Spleen (tissue), 11 donors: ENCODE measurements at regions not wholly inside any gene's neighbourhood (a gene's known extent, or its start where the extent isn't known, plus 50 kb on each side); places are given as distances from the start of the nearest gene placed in this dataset.
"Not testable (repeated sequence)": the region's sequence is repeated elsewhere in the genome, so short reads cannot be mapped to it uniquely, and the experiment has no call there.

Source experiments
- DNase-seq: peaks from one replicate; pipeline ENCODE4 v3.0.0-alpha.2; 2020
- H3K27ac ChIP-seq, 8 donors: fragments of 200-600 bp; sonication (generic) in 7 of 8; 1 replicate in 4 of 8; 2 replicates in 4 of 8; pipeline versions ENCODE4 v1.5.0 to v1.8.0; 2016 to 2021; ENCODE audit warnings: inconsistent platforms in 4 of 8, mild to moderate bottlenecking in 4 of 8, moderate library complexity in 1 of 8
- H3K27me3 ChIP-seq, 7 donors: fragments of 200-600 bp; sonication (generic) in 6 of 7; replicated peaks in 1 of 7; 1 replicate in 4 of 7; 2 replicates in 3 of 7; pipeline versions ENCODE4 v1.5.0 to v1.8.0; 2016 to 2021; ENCODE audit warnings: inconsistent platforms in 3 of 7, mild to moderate bottlenecking in 1 of 7
- H3K36me3 ChIP-seq, 6 donors: fragments of 200-600 bp; sonication (generic) in 5 of 6; 1 replicate in 4 of 6; 2 replicates in 2 of 6; pipeline versions ENCODE4 v1.5.0 to v1.8.0; 2016 to 2021; ENCODE audit warnings: inconsistent platforms in 2 of 6
- H3K4me1 ChIP-seq, 6 donors: fragments of 200-600 bp; sonication (generic) in 5 of 6; 1 replicate in 3 of 6; 2 replicates in 3 of 6; pipeline versions ENCODE4 v1.5.0 to v1.8.0; 2016 to 2021; ENCODE audit warnings: inconsistent platforms in 3 of 6
- H3K4me3 ChIP-seq, 8 donors: fragments of 200-600 bp; sonication (generic) in 7 of 8; 1 replicate in 4 of 8; 2 replicates in 4 of 8; pipeline versions ENCODE4 v1.5.0 to v1.8.0; 2016 to 2021; ENCODE audit warnings: inconsistent platforms in 4 of 8, mild to moderate bottlenecking in 4 of 8, moderate library complexity in 2 of 8
- H3K9me3 ChIP-seq, 8 donors: fragments of 200-600 bp; sonication (generic) in 7 of 8; 1 replicate in 4 of 8; 2 replicates in 4 of 8; pipeline versions ENCODE4 v1.5.0 to v1.8.0; 2016 to 2021; ENCODE audit warnings: inconsistent platforms in 4 of 8
- POLR2A ChIP-seq, 3 donors: fragments of 450-650 bp; IDR thresholded peaks; one replicate each; pipeline ENCODE4 v1.5.1; 2017; ENCODE audit warnings: antibody characterized with exemption in 3 of 3, mild to moderate bottlenecking in 1 of 3
- POLR2AphosphoS5 ChIP-seq, 3 donors: sonication (generic); formaldehyde crosslinking; IDR thresholded peaks; one replicate each; pipeline ENCODE4 v1.5.1; 2017; ENCODE audit warnings: antibody characterized with exemption in 3 of 3
- WGBS, 5 donors: extraction: QIAGEN DNeasy Blood & Tissue Kit in 3 of 5; methylation state at CpG; one replicate each; pipeline versions ENCODE4 v1.1.5 to v1.1.7; 2013 to 2018; 5-methylcytosine and 5-hydroxymethylcytosine counted together
- intact Hi-C: fragments of 100-400 bp; cut with DNase I; formaldehyde crosslinking; loops from one replicate; pipeline ENCODE4 v1.15.0; 2023; ENCODE audit warnings: low total_unique reads
- TF ChIP-seq, protein P1 (sequence below), 11 experiments: fragments of 200-600 bp in 7 of 11; fragments of 450-650 bp in 4 of 11; sonication (generic) in 4 of 11; IDR thresholded peaks in 8 of 11; conservative IDR thresholded peaks in 3 of 11; 1 replicate in 7 of 11; 2 replicates in 4 of 11; pipeline versions ENCODE4 v1.4.0 to v1.8.0; 2016 to 2021; ENCODE audit warnings: antibody characterized with exemption in 11 of 11, inconsistent platforms in 4 of 11, mild to moderate bottlenecking in 1 of 11
- donor health status: healthy with polysubstance abuse.
- donor health status: DM: no; HTN: no; CAD: no; lungs with moderate emphysema.
- donor health status: DM: no; HTN: no; CAD: no.
- donor health status: Bipolar disorder and iron deficiency.
- donor health status: healthy.
- donor health status: DM: no; HTN: no; CAD: no.
- donor health status: DM: yes; HTN: yes; CAD: no.

DNA sequence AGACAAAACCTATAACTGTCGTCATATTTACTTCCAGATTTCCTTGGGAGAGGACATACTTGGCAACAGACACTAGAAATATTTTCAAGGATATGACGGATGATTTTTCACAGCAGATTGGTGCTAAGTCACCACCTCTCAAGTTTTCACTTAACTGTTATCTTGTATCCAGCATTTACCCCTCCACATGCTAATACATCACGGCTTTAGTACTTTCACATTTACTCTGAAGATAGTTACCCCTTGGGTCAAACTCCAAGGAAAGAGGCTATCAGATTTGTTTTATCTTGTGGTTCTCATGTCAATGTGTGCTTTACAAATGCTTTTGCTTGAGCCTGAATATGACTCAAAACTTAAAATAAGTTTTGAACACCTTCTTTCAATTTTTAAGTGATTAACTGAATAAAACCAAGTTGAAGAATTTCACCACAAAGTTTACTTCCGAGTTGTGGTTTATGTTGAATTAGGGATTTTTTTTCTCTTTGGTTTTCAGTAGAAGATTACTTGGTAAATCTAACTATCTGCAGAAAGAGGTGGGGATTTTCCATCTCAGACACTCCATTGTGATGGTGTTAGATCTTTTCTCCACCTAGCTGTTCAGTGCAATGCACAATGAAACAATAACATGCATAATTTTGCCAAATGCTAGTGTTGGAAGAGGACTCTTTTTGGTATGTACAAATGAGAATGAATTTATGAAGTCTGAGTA is 75.4 kb upstream of the FAT1 start:
- intact Hi-C loops = no loop called here
- H3K4me1 ChIP-seq = no peaks in the 10 kb centered on the region
- no peaks in the 10 kb centered on the region for H3K9me3 ChIP-seq
- H3K4me3 ChIP-seq = no peak overlapping the region
- no peak for DNase-seq
- 63 to 77% (median 69%) methylated on average over 4 of the region's 4 CpGs for WGBS, 5 donors
- H3K27ac ChIP-seq = no peak overlapping the region
- no peak for TF ChIP-seq POLR2A (IDR thresholded peaks at IDR 0.05)
- no peaks in the 10 kb centered on the region for H3K27me3 ChIP-seq
- no peaks in the 10 kb centered on the region for H3K36me3 ChIP-seq

DNA sequence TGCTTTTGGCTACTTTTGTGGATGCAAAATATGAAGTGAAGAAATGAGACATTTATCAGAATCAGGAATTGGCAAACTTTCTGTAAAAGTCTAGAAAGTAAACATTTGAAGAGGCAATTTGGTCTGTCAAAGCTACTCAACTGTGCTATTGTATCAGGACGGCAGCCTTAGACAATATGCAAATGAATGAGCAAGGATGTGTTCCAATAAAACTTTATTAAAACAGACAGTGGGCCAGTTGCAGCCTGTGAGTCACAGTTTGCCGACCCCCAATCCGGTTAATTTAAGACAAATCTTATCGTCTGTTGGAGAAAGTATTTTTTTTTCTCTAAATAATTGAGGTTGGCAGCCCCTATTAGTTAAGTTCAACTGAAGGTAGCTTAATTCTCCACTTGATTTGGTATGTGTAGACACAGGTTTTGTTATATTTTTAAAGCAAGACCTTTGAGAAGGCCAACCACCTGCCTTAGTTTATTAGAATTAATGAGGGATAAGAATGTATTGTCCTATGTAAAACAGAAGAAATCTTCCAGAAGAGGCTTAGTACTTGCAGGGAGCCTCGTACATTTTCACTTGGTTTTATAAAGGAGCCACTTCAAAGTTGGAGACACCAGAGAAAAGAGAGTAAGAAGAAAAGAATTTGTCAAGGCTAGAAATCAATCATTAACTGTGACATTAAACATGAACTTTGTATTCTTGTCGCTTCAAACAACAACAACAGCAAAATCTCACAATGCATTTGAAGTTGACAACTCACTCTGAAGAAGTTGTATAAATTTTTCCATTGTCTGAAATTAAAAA is 81.6 kb upstream of the FAT1 start:
- 75 to 92% (median 82%) methylated on average over 6 of the region's 6 CpGs for WGBS, 5 donors

DNA sequence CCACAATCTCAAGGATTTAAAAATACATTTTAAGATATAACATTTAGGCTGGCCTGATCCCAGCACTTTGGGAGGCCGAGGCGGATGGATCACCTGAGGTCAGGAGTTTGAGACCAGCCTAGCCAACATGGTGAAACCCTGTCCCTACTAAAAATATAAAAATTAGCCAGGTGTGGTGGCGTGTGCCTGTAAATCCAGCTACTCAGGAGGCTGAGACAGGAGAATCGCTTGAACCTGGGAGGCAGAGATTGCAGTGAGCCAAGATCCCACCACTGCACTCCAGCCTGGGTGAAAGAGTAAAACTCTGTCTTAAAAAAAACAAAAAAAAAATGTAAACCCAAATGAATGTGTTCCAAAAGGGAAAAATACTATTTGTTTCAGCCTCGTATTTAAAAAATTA is 82.3 kb upstream of the FAT1 start:
- H3K9me3 ChIP-seq, H3K4me3 ChIP-seq, H3K27me3 ChIP-seq, intact Hi-C loops, H3K27ac ChIP-seq, DNase-seq, H3K4me1 ChIP-seq, H3K36me3 ChIP-seq: not testable (repeated sequence)
- 83 to 89% (median 86%) methylated on average over 5 of the region's 5 CpGs for WGBS, 5 donors

More for the DNA sequence above, 81.6 kb upstream of the FAT1 start:
- intact Hi-C loops = no loop called here
- Histone ChIP-seq H3K36me3 (no peaks in the 10 kb centered on the region), H3K27me3 (no peaks in the 10 kb centered on the region), H3K4me1 (no peaks in the 10 kb centered on the region), H3K4me3 (no peak overlapping the region), H3K27ac (no peak overlapping the region), H3K9me3 (no peaks in the 10 kb centered on the region)
- no peak for DNase-seq
- TF ChIP-seq, protein P1, sequence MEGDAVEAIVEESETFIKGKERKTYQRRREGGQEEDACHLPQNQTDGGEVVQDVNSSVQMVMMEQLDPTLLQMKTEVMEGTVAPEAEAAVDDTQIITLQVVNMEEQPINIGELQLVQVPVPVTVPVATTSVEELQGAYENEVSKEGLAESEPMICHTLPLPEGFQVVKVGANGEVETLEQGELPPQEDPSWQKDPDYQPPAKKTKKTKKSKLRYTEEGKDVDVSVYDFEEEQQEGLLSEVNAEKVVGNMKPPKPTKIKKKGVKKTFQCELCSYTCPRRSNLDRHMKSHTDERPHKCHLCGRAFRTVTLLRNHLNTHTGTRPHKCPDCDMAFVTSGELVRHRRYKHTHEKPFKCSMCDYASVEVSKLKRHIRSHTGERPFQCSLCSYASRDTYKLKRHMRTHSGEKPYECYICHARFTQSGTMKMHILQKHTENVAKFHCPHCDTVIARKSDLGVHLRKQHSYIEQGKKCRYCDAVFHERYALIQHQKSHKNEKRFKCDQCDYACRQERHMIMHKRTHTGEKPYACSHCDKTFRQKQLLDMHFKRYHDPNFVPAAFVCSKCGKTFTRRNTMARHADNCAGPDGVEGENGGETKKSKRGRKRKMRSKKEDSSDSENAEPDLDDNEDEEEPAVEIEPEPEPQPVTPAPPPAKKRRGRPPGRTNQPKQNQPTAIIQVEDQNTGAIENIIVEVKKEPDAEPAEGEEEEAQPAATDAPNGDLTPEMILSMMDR (IDR thresholded peaks at IDR 0.05 in 8 of 11, conservative IDR thresholded peaks at IDR 0.05 in 3 of 11) = no peak
- TF ChIP-seq POLR2A (IDR thresholded peaks at IDR 0.05) (no peak), POLR2AphosphoS5 (IDR thresholded peaks at IDR 0.05) (no peak)

DNA sequence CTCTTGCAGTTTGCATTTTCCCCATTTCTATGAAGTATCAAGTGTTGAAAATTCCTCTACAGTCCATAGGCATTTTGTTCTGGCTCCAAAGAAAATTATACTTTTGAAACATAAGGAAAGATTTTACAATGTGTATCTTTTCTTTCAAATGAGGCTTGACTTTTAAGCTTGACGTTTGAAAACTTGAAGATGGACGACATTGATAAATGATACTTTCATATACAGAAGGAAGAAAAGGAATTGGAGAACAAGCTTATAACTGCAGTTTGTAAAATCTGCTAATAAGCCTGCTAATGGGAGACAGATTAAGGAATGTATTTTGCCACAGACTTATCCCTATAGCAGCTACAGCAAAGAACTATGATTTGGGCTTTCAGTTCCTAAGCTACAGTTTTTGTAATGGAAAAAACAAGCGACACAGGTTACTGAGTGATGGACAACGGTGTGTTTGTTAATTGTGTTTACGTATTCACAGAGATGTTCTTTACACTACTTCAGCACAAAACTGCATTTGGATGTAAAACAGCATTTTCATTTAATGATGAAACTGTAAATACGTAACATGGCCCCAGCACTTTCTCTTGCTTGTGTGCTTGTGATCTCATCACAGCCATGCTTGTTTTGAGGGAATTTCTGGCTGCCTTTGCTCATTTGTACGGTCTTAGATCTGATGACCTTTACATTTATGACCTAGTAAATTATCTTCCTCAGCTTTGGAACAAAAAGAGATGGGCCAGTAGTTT is 83.2 kb upstream of the FAT1 start:
- no peak for TF ChIP-seq POLR2A (IDR thresholded peaks at IDR 0.05)
- Histone ChIP-seq H3K4me3 (no peak overlapping the region), H3K36me3 (no peaks in the 10 kb centered on the region), H3K27ac (no peak overlapping the region), H3K27me3 (no peaks in the 10 kb centered on the region), H3K4me1 (no peaks in the 10 kb centered on the region), H3K9me3 (peaks cover 0 to 3% (median 0%) of the 10 kb centered on the region in 8 donors)
- 58 to 75% (median 67%) methylated on average over 7 of the region's 7 CpGs for WGBS, 5 donors
- intact Hi-C loops = no loop called here
- no peak for DNase-seq

DNA sequence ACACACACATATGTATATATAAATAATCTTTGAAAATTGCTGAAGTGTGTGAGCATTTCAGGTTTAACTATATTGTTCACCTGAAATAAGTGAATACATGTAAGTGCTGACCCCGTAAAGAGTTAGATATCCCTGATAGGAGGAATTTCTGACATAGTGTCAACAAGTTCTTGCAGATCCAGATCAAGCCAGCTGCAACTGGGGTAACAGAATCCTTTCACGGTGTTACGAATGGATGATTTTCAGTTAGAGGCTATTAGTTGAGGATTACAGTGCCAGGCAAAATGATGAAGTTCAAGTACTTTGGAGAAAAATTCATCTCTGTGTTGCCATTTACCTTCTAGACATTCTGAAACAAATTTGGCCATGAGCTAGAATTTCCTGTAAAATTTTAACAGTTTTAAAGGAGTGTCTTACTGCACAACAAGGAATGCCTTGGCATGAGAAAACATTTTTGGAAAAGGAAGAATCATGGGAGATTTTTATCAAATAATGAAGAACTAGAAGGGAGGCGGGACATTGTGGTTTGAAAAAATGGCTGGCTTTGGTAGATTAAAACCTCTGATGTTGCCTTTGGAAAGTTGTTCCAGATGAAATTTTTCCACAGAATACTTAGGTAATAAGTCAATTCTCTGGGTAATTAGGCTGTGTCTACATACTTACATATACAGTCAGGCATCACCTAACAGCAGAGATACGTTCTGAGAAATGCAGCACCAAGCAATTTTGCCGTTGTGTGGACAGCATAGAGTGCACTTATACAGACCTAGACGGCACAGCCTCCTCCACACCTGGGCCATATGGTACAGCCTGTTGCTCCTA is 84.4 kb upstream of the FAT1 start:
- H3K36me3 ChIP-seq = no peaks in the 10 kb centered on the region
- H3K27ac ChIP-seq = no peak overlapping the region
- no peaks in the 10 kb centered on the region for H3K27me3 ChIP-seq
- 84 to 95% (median 88%) methylated on average over 7 of the region's 7 CpGs for WGBS, 5 donors
- H3K9me3 ChIP-seq = peaks cover 0 to 7% (median 0%) of the 10 kb centered on the region in 8 donors
- no peak overlapping the region for H3K4me3 ChIP-seq
- no peak for DNase-seq
- TF ChIP-seq, protein P1 (IDR thresholded peaks at IDR 0.05 in 8 of 11, conservative IDR thresholded peaks at IDR 0.05 in 3 of 11) = no peak
- TF ChIP-seq POLR2A (IDR thresholded peaks at IDR 0.05) (no peak), POLR2AphosphoS5 (IDR thresholded peaks at IDR 0.05) (no peak)
- no peaks in the 10 kb centered on the region for H3K4me1 ChIP-seq
- intact Hi-C loops = no loop called here
